ENCODE measurements at regions not wholly inside any gene's neighbourhood (a gene's known extent, or its start where the extent isn't known, plus 50 kb on each side); places are given as distances from the start of the nearest gene placed in this dataset.
"Not testable (repeated sequence)": the region's sequence is repeated elsewhere in the genome, so short reads cannot be mapped to it uniquely, and the experiment has no call there.

DNA sequence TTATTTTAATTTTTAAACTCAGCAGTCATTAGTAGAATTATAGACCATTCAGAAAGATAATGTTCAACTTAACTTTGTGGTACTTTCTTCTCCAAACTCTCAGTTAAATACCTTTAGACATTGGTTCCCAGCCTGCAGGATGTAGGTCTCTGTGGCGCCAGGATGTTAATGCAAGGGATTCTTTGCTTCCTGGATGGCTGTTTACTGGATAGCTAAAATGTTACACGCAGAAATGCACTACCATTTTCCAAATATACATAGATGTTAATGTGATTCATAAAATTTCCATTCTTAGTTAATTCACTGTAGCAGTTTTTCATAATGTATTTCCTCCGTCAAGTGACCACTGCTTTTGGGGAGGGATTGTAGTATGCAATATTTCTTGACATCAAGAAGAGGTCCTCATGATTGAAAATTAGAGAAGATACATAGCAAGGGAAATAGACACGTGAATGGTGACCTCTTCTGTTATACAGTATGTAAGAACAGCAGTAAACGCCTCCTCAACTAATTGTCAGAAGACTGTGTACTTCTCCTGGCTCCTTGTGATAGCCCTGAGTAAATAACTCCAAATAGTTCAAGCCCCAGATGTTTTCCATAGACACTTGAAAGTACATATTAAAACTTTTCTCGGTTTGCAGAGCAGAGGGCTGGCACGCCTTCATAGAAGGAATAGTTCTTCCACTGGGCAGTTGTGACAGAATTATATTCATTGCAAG, 128.8 kb downstream of the LCA5 start:
- CTCF ChIA-PET: no interaction called here

DNA sequence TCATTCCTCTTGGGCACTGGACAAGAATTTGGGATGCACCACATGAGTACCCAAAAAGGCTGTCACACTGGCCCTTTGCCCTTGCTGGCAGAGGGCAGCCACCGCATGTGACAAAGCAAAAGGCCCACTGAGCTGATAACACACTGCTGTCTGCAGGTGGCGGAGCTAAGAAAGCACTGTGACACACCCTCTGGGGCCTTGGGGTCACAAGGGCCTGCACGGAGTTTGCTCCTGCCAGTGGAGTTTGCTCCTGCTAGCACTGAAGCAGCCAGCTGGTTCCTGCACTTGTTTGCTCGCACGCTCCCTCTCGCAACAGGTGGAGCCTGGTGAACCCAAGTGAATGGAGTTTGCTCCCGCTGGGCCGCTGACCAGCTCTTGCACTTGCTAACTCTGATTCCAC, 132.6 kb downstream of the LCA5 start:
- H3K4me3 Mint-ChIP-seq: no peak overlapping the region
- ChIA-PET POLR2A (no interaction called here), CTCF (no interaction called here)
- H3K27ac Mint-ChIP-seq: no peak overlapping the region
- H3K36me3 Mint-ChIP-seq (ENCODE audit: low read depth): no peaks in the 10 kb centered on the region
- no peaks in the 10 kb centered on the region for H3K27me3 Mint-ChIP-seq
- DNase-seq: no peak
- no peaks in the 10 kb centered on the region for H3K9me3 Mint-ChIP-seq
- H3K4me1 Mint-ChIP-seq: no peaks in the 10 kb centered on the region

More for the DNA sequence above, 128.8 kb downstream of the LCA5 start:
- POLR2A ChIA-PET: no interaction called here
- DNase-seq: no peak
- no peaks in the 10 kb centered on the region for H3K4me1 Mint-ChIP-seq
- no peaks in the 10 kb centered on the region for H3K27me3 Mint-ChIP-seq
- H3K36me3 Mint-ChIP-seq (ENCODE audit: low read depth): no peaks in the 10 kb centered on the region
- H3K27ac Mint-ChIP-seq: no peak overlapping the region
- no peaks in the 10 kb centered on the region for H3K9me3 Mint-ChIP-seq
- H3K4me3 Mint-ChIP-seq: no peak overlapping the region

DNA sequence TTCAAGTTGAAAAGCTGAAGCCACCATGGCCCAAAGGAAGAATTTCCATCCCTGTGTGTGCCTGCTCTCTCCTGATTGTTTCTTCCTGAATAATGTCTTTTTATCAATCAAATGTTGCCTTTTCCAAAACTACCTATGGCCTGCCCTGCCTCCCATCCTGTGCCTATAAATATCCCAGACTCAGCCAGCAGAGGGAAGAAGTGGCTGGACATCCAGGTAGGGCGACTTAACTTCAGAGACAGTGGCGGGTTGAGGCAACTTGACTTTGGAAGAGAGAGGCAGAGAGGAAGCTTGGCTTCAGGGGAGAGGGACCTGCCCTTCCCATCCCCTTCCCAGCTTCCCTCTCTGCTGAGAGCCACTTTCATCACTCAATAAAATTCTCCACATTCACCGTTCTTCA, 133.0 kb downstream of the LCA5 start:
- no peak for DNase-seq
- Mint-ChIP-seq H3K36me3 (ENCODE audit: low read depth) (no peaks in the 10 kb centered on the region), H3K27me3 (no peaks in the 10 kb centered on the region), H3K27ac (no peak overlapping the region), H3K4me1 (no peaks in the 10 kb centered on the region), H3K9me3 (no peaks in the 10 kb centered on the region), H3K4me3 (no peak overlapping the region)
- POLR2A ChIA-PET: no interaction called here
- CTCF ChIA-PET: no interaction called here

DNA sequence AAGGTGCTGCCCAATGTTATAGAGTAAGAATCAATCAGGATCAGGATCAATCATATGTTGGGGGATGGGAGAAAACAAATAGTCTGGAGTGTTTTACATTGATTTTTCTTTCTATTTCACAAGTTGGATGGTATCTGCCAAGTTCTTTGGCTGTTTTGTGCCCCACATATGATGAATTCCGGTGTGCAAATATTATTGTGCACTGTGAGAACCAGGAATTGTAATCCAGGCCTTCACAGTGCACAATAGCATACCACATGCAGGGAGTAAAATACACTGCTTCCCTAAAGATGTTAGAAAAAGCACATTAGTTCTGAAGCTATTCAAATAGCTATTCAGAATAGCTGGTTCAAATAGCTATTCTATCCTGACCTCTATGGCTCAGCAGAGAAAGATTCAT, 133.7 kb downstream of the LCA5 start:
- DNase-seq: no peak

DNA sequence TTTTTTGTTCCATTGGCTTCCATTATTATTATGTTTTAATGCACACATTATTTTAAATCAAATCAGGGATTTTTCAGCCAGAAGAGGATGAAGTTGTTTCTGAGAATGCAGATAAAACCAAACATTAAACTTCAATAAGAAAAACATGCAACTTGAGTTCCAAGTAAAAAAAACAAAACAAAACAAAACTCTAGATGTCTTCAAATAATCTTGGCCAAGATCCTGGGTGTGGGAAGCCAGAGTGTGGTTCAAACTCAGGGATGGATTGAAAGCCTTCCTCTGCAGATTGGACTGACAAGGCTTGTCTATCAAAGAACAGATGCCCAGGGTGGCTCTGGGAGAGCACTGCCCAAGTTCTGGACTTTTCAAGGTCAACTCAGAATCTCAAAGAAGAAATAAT, 134.1 kb downstream of the LCA5 start:
- H3K27me3 Mint-ChIP-seq: no peaks in the 10 kb centered on the region

More for the DNA sequence above, 133.7 kb downstream of the LCA5 start:
- ChIA-PET POLR2A (no interaction called here), CTCF (no interaction called here)
- no peak overlapping the region for H3K27ac Mint-ChIP-seq
- H3K27me3 Mint-ChIP-seq: no peaks in the 10 kb centered on the region
- H3K36me3 Mint-ChIP-seq (ENCODE audit: low read depth): no peaks in the 10 kb centered on the region
- no peaks in the 10 kb centered on the region for H3K9me3 Mint-ChIP-seq
- no peak overlapping the region for H3K4me3 Mint-ChIP-seq
- H3K4me1 Mint-ChIP-seq: no peaks in the 10 kb centered on the region

DNA sequence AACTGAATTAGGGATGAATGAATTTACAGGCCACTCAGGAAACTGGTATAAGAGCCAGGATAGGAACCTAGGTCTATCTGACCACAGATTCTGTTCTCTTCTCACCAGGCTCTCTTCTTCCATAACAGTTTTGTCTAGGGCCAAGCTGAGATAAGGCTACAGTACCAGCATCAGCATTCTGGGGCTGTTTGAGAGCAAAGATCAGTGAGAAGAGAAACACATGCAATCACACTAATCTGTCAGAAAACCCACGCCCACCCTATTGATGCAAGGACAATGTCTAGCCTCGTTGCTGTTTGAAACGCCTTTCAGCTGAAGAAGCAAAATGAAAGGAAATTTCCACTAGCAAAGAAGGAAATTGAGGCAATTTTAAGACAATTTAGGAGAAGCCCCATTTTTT, 137.7 kb downstream of the LCA5 start:
- Mint-ChIP-seq H3K4me1 (no peaks in the 10 kb centered on the region), H3K4me3 (no peak overlapping the region), H3K9me3 (no peaks in the 10 kb centered on the region), H3K27me3 (no peaks in the 10 kb centered on the region), H3K36me3 (ENCODE audit: low read depth) (no peaks in the 10 kb centered on the region), H3K27ac (no peak overlapping the region)
- DNase-seq: no peak
- ChIA-PET POLR2A (no interaction called here), CTCF (no interaction called here)

More for the DNA sequence above, 134.1 kb downstream of the LCA5 start:
- DNase-seq: no peak
- ChIA-PET CTCF (no interaction called here), POLR2A (no interaction called here)
- Mint-ChIP-seq H3K4me3 (no peak overlapping the region), H3K9me3 (no peaks in the 10 kb centered on the region), H3K4me1 (no peaks in the 10 kb centered on the region), H3K36me3 (ENCODE audit: low read depth) (no peaks in the 10 kb centered on the region), H3K27ac (no peak overlapping the region)

DNA sequence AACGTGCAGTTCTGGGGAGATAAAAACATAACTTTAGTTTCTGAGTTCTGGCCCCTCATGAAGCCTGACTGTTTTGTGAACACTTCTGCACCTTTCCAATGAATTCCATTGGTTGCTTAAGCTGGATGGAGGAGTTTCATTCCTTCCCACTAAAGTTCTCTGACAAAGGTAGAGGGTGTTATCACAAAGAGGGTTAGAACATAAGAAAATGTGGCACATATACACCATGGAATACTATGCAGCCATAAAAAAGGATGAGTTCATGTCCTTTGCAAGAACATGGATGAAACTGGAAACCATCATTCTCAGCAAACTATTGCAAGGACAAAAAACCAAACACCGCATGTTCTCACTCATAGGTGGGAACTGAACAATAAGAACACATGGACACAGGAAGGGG, 138.6 kb downstream of the LCA5 start:
- H3K36me3 Mint-ChIP-seq (ENCODE audit: low read depth); POLR2A ChIA-PET; CTCF ChIA-PET; H3K27me3 Mint-ChIP-seq; H3K4me3 Mint-ChIP-seq; DNase-seq; H3K27ac Mint-ChIP-seq; H3K4me1 Mint-ChIP-seq; H3K9me3 Mint-ChIP-seq: not testable (repeated sequence)

DNA sequence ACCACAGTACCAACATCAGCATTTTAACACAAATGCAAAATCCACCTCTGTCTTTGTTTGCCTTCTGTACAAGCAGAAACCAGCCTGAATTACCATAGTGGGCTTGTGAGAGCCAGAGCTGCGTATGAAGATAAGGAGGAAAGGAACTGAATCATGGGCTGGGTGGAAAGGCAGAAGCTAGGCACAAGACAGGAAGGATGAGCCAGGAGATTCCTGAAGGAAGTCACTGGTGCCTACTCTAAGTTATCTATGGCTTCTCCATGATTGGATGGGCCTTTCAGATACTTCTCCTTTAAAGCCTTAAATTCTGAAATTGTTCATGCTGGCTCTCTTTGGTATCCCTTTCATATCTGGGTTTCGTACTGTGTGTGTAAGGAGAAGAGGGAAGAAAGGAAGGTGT, 140.6 kb downstream of the LCA5 start:
- Mint-ChIP-seq H3K9me3 (peaks cover 2% of the 10 kb centered on the region), H3K27ac (no peak overlapping the region), H3K4me3 (no peak overlapping the region), H3K4me1 (no peaks in the 10 kb centered on the region), H3K27me3 (no peaks in the 10 kb centered on the region), H3K36me3 (ENCODE audit: low read depth) (no peaks in the 10 kb centered on the region)
- ChIA-PET CTCF (no interaction called here), POLR2A (no interaction called here)
- no peak for DNase-seq

DNA sequence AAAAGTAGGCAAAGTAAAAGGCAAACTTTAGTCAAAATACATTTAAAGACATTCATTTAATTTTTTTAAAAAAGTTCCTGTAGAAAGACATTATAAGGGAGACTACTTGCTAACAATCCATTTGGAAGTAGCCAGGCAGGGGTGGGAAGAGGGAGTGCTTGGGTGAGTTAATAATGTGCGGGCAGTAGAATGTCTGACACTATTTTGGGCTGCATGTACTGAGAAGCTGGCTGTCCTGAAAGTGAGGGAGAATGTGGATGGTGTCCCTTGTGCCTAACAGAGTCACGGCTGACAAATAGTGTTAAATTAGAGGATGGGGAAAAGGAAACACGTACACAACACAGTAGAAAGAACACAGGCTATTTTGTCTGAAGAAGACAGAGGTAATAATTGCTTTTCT, 142.5 kb downstream of the LCA5 start:
- H3K27ac Mint-ChIP-seq: no peak overlapping the region

DNA sequence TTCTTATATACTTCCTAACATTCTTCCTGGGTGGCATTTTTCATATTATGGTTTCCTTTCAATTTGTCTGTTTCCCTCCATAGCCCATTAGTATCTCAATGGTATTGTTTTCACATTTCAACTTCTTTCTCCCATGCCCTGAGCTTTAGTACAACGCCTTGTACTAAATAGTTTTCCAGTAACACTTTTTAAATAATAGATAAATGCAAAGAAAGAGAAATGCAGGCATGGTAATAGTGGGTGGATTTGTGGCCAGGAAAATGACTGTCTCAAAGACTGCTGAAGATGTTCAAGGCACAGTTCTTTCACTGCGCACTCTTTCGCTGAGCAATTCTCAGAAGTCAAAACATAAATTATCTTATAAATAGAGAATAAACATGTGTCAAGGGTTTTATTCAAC, 145.1 kb downstream of the LCA5 start:
- ChIA-PET POLR2A (no interaction called here), CTCF (no interaction called here)
- no peak for DNase-seq
- H3K4me3 Mint-ChIP-seq: no peak overlapping the region
- H3K9me3 Mint-ChIP-seq: peaks cover 2% of the 10 kb centered on the region
- no peaks in the 10 kb centered on the region for H3K27me3 Mint-ChIP-seq
- no peak overlapping the region for H3K27ac Mint-ChIP-seq
- H3K4me1 Mint-ChIP-seq: no peaks in the 10 kb centered on the region
- no peaks in the 10 kb centered on the region for H3K36me3 Mint-ChIP-seq (ENCODE audit: low read depth)

More for the DNA sequence above, 142.5 kb downstream of the LCA5 start:
- Mint-ChIP-seq H3K27me3 (no peaks in the 10 kb centered on the region), H3K9me3 (peaks cover 2% of the 10 kb centered on the region), H3K4me1 (no peaks in the 10 kb centered on the region), H3K4me3 (no peak overlapping the region), H3K36me3 (ENCODE audit: low read depth) (no peaks in the 10 kb centered on the region)
- no peak for DNase-seq
- POLR2A ChIA-PET: no interaction called here
- CTCF ChIA-PET: no interaction called here

DNA sequence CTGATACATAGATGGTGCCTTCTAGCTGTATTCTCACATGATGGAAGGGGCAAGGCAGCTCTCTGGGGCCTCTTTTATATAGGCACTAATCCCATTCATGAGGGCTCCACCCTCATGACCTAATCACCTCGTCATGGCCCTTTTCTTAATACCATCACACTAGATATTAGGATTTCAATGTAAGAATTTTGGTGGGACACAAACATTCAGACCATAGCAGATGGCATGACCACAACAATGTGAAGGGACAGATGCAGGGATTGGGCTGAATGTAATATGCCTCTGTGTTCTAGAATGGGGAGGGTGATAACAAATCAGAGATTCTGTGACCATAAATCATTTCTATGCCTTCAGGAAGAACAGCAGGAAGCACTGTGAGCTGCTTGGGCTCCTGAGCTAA, 145.8 kb downstream of the LCA5 start:
- Mint-ChIP-seq H3K36me3 (ENCODE audit: low read depth) (no peaks in the 10 kb centered on the region), H3K9me3 (peaks cover 2% of the 10 kb centered on the region), H3K27ac (no peak overlapping the region), H3K4me1 (no peaks in the 10 kb centered on the region), H3K27me3 (no peaks in the 10 kb centered on the region), H3K4me3 (no peak overlapping the region)
- POLR2A ChIA-PET: no interaction called here
- CTCF ChIA-PET: no interaction called here
- no peak for DNase-seq

DNA sequence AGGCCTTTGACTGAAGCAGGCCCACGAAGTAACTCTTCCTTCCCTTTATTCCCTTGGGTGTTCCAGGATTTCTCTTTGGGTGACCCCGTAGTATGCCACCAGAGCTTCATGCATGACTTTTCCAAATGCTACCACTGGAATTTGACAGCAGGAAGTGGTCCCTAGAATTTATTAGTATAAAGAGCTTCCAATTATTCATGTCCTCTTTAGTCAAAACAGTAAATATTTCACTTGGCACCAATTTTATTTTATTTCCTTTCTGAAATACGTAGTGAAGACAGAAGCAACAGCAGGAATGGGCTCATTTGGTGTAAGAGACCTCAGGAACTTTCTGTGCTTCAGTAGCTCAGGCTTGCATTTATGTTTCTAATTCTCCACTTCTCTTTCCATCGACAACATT, 151.3 kb downstream of the LCA5 start:
- no peaks in the 10 kb centered on the region for H3K27me3 Mint-ChIP-seq
- no peaks in the 10 kb centered on the region for H3K36me3 Mint-ChIP-seq (ENCODE audit: low read depth)
- H3K27ac Mint-ChIP-seq: no peak overlapping the region
- no peaks in the 10 kb centered on the region for H3K9me3 Mint-ChIP-seq
- ChIA-PET POLR2A (no interaction called here), CTCF (no interaction called here)
- no peaks in the 10 kb centered on the region for H3K4me1 Mint-ChIP-seq
- H3K4me3 Mint-ChIP-seq: no peak overlapping the region
- no peak for DNase-seq

DNA sequence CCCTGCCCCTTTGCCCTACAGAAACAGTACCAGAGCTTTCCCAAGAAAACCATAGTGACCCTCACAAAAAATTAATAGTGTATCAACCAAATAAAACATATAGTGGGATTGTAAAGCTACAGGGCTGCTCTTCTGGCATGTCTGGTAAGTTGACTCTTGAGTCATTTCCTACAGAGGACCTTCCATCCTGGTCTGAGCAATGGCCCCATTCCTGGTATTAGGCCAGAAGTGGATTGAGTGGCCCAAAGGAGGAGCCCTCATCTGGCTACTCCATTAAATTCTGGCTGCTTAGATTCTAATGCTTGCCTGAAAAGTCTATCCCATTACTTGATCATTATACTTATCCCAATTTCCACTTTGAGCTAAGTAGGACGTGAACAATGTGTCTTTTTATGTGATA, 150.9 kb upstream of the HMGN3 start:
- ChIA-PET POLR2A (no interaction called here), CTCF (no interaction called here)
- H3K9me3 Mint-ChIP-seq: no peaks in the 10 kb centered on the region
- H3K27ac Mint-ChIP-seq: no peak overlapping the region
- no peak overlapping the region for H3K4me3 Mint-ChIP-seq
- DNase-seq: no peak
- H3K27me3 Mint-ChIP-seq: no peaks in the 10 kb centered on the region
- no peaks in the 10 kb centered on the region for H3K4me1 Mint-ChIP-seq
- no peaks in the 10 kb centered on the region for H3K36me3 Mint-ChIP-seq (ENCODE audit: low read depth)

DNA sequence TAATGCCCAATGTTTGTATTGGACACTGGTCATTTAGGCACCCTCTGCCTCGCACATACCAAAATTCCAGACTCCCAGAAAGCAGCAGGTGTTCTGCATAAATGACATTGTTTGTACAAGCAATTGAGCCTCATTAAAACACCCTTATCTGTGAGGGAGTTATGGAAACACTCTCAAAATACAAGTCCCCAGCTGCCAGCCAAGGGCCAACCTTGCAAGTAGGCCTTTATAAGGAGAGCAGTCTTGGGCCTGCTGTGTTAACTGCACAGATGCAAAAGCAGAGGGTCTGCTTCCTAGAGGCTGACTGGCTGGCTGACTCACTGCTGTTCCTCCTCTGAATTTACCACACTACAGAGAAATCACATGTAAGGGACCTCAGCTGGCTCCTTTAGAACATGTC, 150.4 kb upstream of the HMGN3 start:
- Mint-ChIP-seq H3K27me3 (no peaks in the 10 kb centered on the region), H3K4me3 (no peak overlapping the region), H3K27ac (no peak overlapping the region), H3K4me1 (no peaks in the 10 kb centered on the region), H3K9me3 (no peaks in the 10 kb centered on the region), H3K36me3 (ENCODE audit: low read depth) (no peaks in the 10 kb centered on the region)
- CTCF ChIA-PET: no interaction called here
- POLR2A ChIA-PET: no interaction called here
- DNase-seq: no peak

DNA sequence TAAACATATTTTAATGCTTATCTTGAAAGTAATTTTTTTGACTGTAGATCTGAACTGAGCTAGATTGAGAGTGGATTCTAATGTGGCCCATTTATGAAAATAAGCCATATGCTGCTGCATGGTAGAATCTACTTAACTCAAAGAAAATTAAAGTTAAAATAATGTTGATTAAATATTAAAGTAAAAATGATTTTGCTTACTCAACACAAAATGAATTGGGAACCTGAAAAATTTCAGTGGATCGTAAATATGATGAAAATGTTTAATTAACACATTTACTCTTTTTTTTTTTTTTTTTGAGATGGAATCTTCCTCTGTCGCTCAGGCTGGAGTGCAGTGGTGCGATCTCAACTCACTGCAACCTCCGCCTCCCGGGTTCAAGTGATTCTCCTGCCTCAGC, 144.5 kb upstream of the HMGN3 start:
- ChIA-PET POLR2A (no interaction called here), CTCF (no interaction called here)
- Mint-ChIP-seq H3K27ac (no peak overlapping the region), H3K4me1 (peaks cover 3% of the 10 kb centered on the region), H3K4me3 (no peak overlapping the region), H3K27me3 (peaks cover 1% of the 10 kb centered on the region), H3K9me3 (no peaks in the 10 kb centered on the region), H3K36me3 (ENCODE audit: low read depth) (no peaks in the 10 kb centered on the region)
- DNase-seq: no peak
